GM12878 (cell line): ENCODE measurements at regions not wholly inside any gene's neighbourhood (a gene's known extent, or its start where the extent isn't known, plus 50 kb on each side); places are given as distances from the start of the nearest gene placed in this dataset.

Source experiments
- ATAC-seq: fragments of 200-7000 bp; cut with Tn5 transposase; 3 replicates; pipeline ENCODE4 v1.9.1; 2020; ENCODE audit warnings: mild to moderate bottlenecking, moderate library complexity
- BruUV-seq: library from RNA; stranded (reverse); fragments of 400-500 nt; replicated peaks from 2 replicates; lab custom pipeline; 2021; lab: Mats Ljungman, UMichigan
- CTCF ChIA-PET: fragments of 300-600 bp; sonication (Branson Sonifier 250); formaldehyde crosslinking; extraction: SDS; loops from one replicate; lab custom pipeline; 2021; ENCODE audit warnings: inconsistent platforms; lab: Yijun Ruan, JAX
- POLR2A ChIA-PET: fragments of 350-600 bp; formaldehyde crosslinking; extraction: SDS; loops from one replicate; lab custom pipeline; 2021; ENCODE audit warnings: inconsistent platforms; lab: Charles Lee
- RAD21 ChIA-PET: fragments of 300-600 bp; sonication (Branson Sonifier 250); formaldehyde crosslinking; loops from one replicate; lab custom pipeline; 2023; ENCODE audit warnings: antibody characterized with exemption; ENCODE audit not compliant: unreplicated experiment; lab: Charles Lee
- SMC1A ChIA-PET: fragments of 300-600 bp; sonication (Branson Sonifier 250); formaldehyde crosslinking; loops from one replicate; lab custom pipeline; 2023; ENCODE audit not compliant: unreplicated experiment, uncharacterized antibody; lab: Charles Lee
- DNase-seq: peaks from one replicate; pipeline ENCODE4 v3.0.0-alpha.2; 2011; ENCODE audit warnings: low read depth, low spot score
- FAIRE-seq: peaks from 3 replicates; lab custom pipeline; 2011; peaks lifted over from hg19 to GRCh38; lab: Jason Lieb, UNC
- H2AFZ ChIP-seq: 2 replicates; pipeline ENCODE4 v1.6.0; 2011; ENCODE audit warnings: low read depth, low read length, control low read depth; ENCODE audit not compliant: control insufficient read depth
- H3K27ac ChIP-seq: 2 replicates; pipeline ENCODE4 v1.5.1; 2011; ENCODE audit warnings: control low read depth; ENCODE audit not compliant: control insufficient read depth, insufficient read depth
- H3K27me3 ChIP-seq, 2 experiments: replicated peaks in 1 of 2; 2 replicates each; pipeline versions ENCODE4 v1.6.0 to v1.6.1; 2011; ENCODE audit warnings: low read length in 1 of 2; ENCODE audit not compliant: control insufficient read depth in 2 of 2, insufficient read depth in 2 of 2
- H3K36me3 ChIP-seq, 2 experiments: 2 replicates each; pipeline ENCODE4 v1.5.1; 2011; ENCODE audit warnings: low read length in 1 of 2; ENCODE audit not compliant: control insufficient read depth in 2 of 2, insufficient read depth in 2 of 2
- H3K4me1 ChIP-seq: 2 replicates; pipeline ENCODE4 v1.6.1; 2011; ENCODE audit warnings: mild to moderate bottlenecking, low read length, moderate library complexity, mixed read lengths; ENCODE audit not compliant: control insufficient read depth, insufficient read depth
- H3K4me2 ChIP-seq: 2 replicates; pipeline ENCODE4 v1.6.0; 2011; ENCODE audit warnings: control low read depth; ENCODE audit not compliant: control insufficient read depth, insufficient read depth
- H3K4me3 ChIP-seq: fragments of 200-600 bp; sonication (generic); 2 replicates; pipeline ENCODE4 v1.5.1; 2016
- H3K79me2 ChIP-seq: 2 replicates; pipeline ENCODE4 v1.6.0; 2011; ENCODE audit warnings: low read length; ENCODE audit not compliant: control insufficient read depth, insufficient read depth
- H3K9ac ChIP-seq: 2 replicates; pipeline ENCODE4 v1.8.0; 2011; ENCODE audit warnings: low read length, control low read depth, mixed read lengths; ENCODE audit not compliant: control insufficient read depth, insufficient read depth
- H3K9me3 ChIP-seq: replicated peaks from 3 replicates; pipeline ENCODE4 v1.5.1; 2011; ENCODE audit warnings: mild to moderate bottlenecking, low read length; ENCODE audit not compliant: control insufficient read depth, insufficient read depth
- H4K20me1 ChIP-seq: 2 replicates; pipeline ENCODE4 v1.6.0; 2011; ENCODE audit not compliant: control insufficient read depth, insufficient read depth
- BRCA1 ChIP-seq: IDR thresholded peaks from 2 replicates; pipeline ENCODE4 v1.6.1; 2011; ENCODE audit warnings: low read depth, low read length, improper control_type of control experiment
- CEBPZ ChIP-seq: fragments of 150-350 bp; IDR thresholded peaks from 2 replicates; pipeline ENCODE4 v1.6.1; 2016; ENCODE audit warnings: low read depth, low read length
- FOS ChIP-seq: IDR thresholded peaks from 3 replicates; pipeline ENCODE4 v1.6.1; 2011; ENCODE audit warnings: borderline replicate concordance; ENCODE audit not compliant: insufficient read length; ENCODE audit errors: extremely low read depth
- HCFC1 ChIP-seq: fragments of 150-350 bp; IDR thresholded peaks from 2 replicates; pipeline ENCODE4 v1.6.1; 2014; ENCODE audit warnings: low read length
- HDGF ChIP-seq: fragments of 450-650 bp; IDR thresholded peaks from 2 replicates; pipeline ENCODE4 v1.6.1; 2016; ENCODE audit warnings: antibody characterized with exemption
- IRF4 ChIP-seq: IDR thresholded peaks from 2 replicates; pipeline ENCODE4 v1.6.1; 2011; ENCODE audit warnings: low read depth, low read length
- MYB ChIP-seq: fragments of 150-350 bp; IDR thresholded peaks from 2 replicates; pipeline ENCODE4 v1.6.1; 2014; ENCODE audit warnings: mild to moderate bottlenecking, low read depth, low read length, borderline replicate concordance
- MYC ChIP-seq: IDR thresholded peaks from 2 replicates; pipeline ENCODE4 v1.6.1; 2011; ENCODE audit warnings: mild to moderate bottlenecking, low read length, moderate library complexity, inconsistent platforms; ENCODE audit not compliant: insufficient read depth, insufficient replicate concordance, insufficient read length, severe bottlenecking
- NFXL1 ChIP-seq: fragments of 450-650 bp; IDR thresholded peaks from 2 replicates; pipeline ENCODE4 v1.6.1; 2017; ENCODE audit warnings: antibody characterized with exemption, mild to moderate bottlenecking, borderline replicate concordance
- RBBP5 ChIP-seq: fragments of 200-600 bp; sonication (generic); conservative IDR thresholded peaks from 2 replicates; pipeline ENCODE4 v1.6.1; 2016
- RFX5 ChIP-seq: IDR thresholded peaks from 2 replicates; pipeline ENCODE4 v1.6.1; 2011; ENCODE audit warnings: low read depth, low read length, improper control_type of control experiment
- SMARCA5 ChIP-seq: fragments of 450-650 bp; IDR thresholded peaks from 2 replicates; pipeline ENCODE4 v1.6.1; 2017; ENCODE audit warnings: mild to moderate bottlenecking
- SREBF2 ChIP-seq: IDR thresholded peaks from 2 replicates; pipeline ENCODE4 v1.6.1; 2012; ENCODE audit warnings: mild to moderate bottlenecking, low read length
- TCF3 ChIP-seq: IDR thresholded peaks from 2 replicates; pipeline ENCODE4 v1.6.1; 2012; ENCODE audit warnings: low read depth, mild to moderate bottlenecking, low read length, borderline replicate concordance; ENCODE audit not compliant: insufficient read depth
- ZNF24 ChIP-seq: fragments of 450-650 bp; IDR thresholded peaks from 2 replicates; pipeline ENCODE4 v1.6.1; 2017; ENCODE audit warnings: antibody characterized with exemption, mild to moderate bottlenecking
- WGBS: methylation state at CpG from one replicate; pipeline ENCODE4 v1.1.6; 2016; ENCODE audit warnings: low lambda C conversion rate; ENCODE audit not compliant: insufficient replicate concordance, insufficient coverage; ENCODE audit errors: missing lambda C conversion rate; 5-methylcytosine and 5-hydroxymethylcytosine counted together
- in situ Hi-C: fragments of 300-500 bp; cut with MboI; formaldehyde crosslinking; loops from 9 replicates; pipeline ENCODE4 v1.14.3; 2018; ENCODE audit warnings: mixed read lengths
- intact Hi-C: fragments of 100-400 bp; cut with micrococcal nuclease; formaldehyde crosslinking; loops from one replicate; pipeline ENCODE4 v1.14.2; 2022; ENCODE audit not compliant: unreplicated experiment
- TF ChIP-seq, protein P1 (sequence below): fragments of 150-350 bp; IDR thresholded peaks from 2 replicates; pipeline ENCODE4 v1.6.1; 2014; ENCODE audit warnings: mild to moderate bottlenecking, low read depth, low read length

GRCh38 chr14:34035934-34036250, 85.0 kb upstream of the EGLN3 start:
- TF ChIP-seq SREBF2 (no peak), FOS (no peak), NFXL1 (no peak), MYC (no peak), ZNF24 (no peak), HCFC1 (no peak), SMARCA5 (no peak), TCF3 (no peak), BRCA1 (no peak), HDGF (no peak), RBBP5 (no peak), IRF4 (no peak), RFX5 (no peak), MYB (no peak), CEBPZ (no peak)
- TF ChIP-seq, protein P1, sequence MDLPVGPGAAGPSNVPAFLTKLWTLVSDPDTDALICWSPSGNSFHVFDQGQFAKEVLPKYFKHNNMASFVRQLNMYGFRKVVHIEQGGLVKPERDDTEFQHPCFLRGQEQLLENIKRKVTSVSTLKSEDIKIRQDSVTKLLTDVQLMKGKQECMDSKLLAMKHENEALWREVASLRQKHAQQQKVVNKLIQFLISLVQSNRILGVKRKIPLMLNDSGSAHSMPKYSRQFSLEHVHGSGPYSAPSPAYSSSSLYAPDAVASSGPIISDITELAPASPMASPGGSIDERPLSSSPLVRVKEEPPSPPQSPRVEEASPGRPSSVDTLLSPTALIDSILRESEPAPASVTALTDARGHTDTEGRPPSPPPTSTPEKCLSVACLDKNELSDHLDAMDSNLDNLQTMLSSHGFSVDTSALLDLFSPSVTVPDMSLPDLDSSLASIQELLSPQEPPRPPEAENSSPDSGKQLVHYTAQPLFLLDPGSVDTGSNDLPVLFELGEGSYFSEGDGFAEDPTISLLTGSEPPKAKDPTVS, result no peak
- BruUV-seq, result no TSS peak
- H3K4me2 ChIP-seq, result no peak overlapping the region
- ATAC-seq, result no peak
- RAD21 ChIA-PET, result interaction anchor here (0.9 to 2.0 kb wide), 3 partner anchors 63 to 195 kb away, joined by 3 to 5 read pairs (median 3); no protein-coding TSS in a partner anchor
- H3K79me2 ChIP-seq, result no peaks in the 10 kb centered on the region
- 40% methylated on average over 1 of the region's 1 CpG for WGBS
- CTCF ChIA-PET, result interaction anchor here (0.6 to 4.4 kb wide), 4 partner anchors 15 to 65 kb away, joined by 3 to 23 read pairs (median 3); no protein-coding TSS in a partner anchor
- no peak overlapping the region for H2AFZ ChIP-seq
- SMC1A ChIA-PET, result interaction anchor here (0.6 to 4.8 kb wide), 7 partner anchors 13 to 1808 kb away, joined by 3 to 28 read pairs (median 4); no protein-coding TSS in a partner anchor
- no peak for FAIRE-seq
- no peak overlapping the region for H3K9ac ChIP-seq
- H4K20me1 ChIP-seq, result no peaks in the 10 kb centered on the region
- intact Hi-C loops, result no loop called here
- no peak overlapping the region for H3K4me3 ChIP-seq
- POLR2A ChIA-PET, result interaction anchor here (1.0 kb wide), 1 partner anchor 15 kb away, joined by 7 read pairs; no protein-coding TSS in a partner anchor
- in situ Hi-C loops, result no loop called here
- peaks cover 2% of the 10 kb centered on the region; the same call in 1 of the 2 replicates for H3K4me1 ChIP-seq
- no peaks in the 10 kb centered on the region for H3K27me3 ChIP-seq
- DNase-seq, result no peak
- no peaks in the 10 kb centered on the region for H3K36me3 ChIP-seq
- H3K27ac ChIP-seq, result no peak overlapping the region
- H3K9me3 ChIP-seq, result no peaks in the 10 kb centered on the region
